Kasumi-1 (cell line): ENCODE measurements at regions not wholly inside any gene's neighbourhood (a gene's known extent, or its start where the extent isn't known, plus 50 kb on each side); places are given as distances from the start of the nearest gene placed in this dataset.
"Not testable (repeated sequence)": the region's sequence is repeated elsewhere in the genome, so short reads cannot be mapped to it uniquely, and the experiment has no call there.

Source experiments
- DNase-seq, 2 experiments: peaks; one replicate each; lab custom pipeline; 2025; lab: John Stamatoyannopoulos, UW

GRCh38 chr20:40073535-40074111, 615.4 kb downstream of the MAFB start:
- DNase-seq, result no peak

GRCh38 chr20:40072907-40073306, 616.1 kb downstream of the MAFB start:
- no peak for DNase-seq

DNA sequence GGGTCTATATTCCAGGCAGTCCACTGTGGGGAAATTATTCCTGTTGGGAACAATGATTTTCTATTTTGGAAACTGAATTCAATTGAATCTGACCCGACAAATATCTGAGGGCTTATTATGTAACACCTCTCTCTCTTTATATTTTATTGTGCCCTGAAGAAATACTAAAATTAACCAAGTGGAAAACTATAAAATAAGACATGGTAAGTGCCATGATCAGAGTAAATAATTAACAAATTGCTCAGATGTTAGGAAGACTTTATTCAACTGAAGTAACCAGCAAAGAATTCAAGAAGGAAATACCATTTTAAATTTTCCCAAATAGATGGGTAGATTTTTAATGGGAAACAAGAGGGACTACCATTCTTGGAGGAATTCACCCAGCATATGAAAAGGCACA, 632.9 kb downstream of the MAFB start:
- no peak for DNase-seq

DNA sequence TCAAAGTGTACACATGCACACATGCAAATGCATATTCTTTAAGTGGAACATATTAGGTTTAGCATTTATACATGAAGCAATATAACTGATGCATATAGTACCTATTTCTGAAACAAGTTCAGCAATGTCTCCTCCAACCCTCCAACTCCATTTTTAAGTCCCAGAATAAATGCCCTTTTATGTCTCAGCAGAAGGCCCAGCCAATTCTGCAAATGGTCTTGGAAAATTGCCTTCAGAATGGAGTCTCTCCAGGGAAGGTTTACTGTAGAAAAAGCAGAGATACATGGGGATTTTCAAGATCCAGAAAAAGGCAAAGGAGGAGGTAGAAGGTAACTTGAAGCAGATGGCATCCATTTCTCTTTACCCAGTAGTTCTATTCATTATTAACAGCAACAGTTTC, 633.3 kb downstream of the MAFB start:
- DNase-seq, result no peak

DNA sequence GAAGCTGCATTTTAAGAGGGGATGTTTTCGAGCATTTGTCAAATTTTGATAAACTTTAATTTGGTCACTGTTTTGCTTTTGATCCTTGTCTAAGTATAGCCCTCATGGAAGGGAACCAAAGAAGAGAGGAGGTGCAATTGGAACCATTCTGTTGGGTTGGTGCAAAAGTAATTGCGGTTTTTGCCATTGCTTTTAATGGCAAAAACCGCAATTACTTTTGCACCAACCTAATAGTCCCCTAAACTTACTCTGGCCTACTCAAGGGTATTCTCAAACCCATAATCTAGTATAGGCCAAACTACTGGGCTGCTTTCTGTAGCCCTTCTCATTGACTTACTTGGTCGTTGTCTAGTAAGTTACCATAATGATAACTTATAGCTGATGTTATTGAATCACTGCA, 634.7 kb downstream of the MAFB start:
- no peak for DNase-seq

DNA sequence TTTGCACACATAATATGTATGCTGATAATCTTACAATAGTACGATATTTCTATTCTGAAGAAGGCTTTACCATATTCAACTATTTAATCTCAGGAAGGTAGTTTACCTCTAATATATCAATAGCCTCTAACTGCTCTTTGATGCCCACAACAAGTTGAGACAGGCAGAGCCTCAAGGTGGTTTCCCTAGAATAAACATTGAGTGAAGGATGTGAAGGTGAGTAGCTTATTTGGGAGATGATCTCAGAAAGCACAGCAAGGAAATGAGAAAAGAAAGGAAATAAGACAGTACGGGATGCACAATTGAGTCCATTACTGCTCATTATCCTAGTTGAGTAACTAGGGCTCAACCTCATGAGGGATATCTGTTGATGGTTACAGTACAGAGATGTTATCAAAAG, 638.4 kb downstream of the MAFB start:
- DNase-seq, result no peak

- no peak for DNase-seq
Observed at GRCh38 chr20:40049854-40050253, 639.2 kb downstream of the MAFB start.

GRCh38 chr20:40046703-40047102, 642.3 kb downstream of the MAFB start:
- no peak for DNase-seq

- no peak for DNase-seq
Observed at GRCh38 chr20:40037511-40037910, 651.5 kb downstream of the MAFB start.

DNA sequence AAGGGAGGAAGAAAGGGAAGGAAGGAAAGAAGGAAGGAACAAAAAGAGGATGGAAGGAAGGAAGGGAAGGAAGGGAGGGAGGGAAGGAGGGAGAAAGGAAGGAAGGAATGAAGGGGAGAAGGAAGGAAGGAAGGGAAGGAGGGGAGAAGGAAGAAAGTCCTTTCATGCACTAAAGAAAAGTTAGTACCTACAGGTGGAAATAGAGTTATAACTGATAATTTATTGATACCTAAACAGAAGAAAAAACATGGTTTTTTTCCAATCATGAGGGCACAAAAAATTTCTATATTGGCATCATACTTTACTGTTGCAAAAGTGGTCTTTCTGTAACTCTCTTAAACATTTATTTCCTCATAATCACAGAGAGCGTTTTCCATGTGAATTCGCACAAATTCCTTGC, 659.4 kb downstream of the MAFB start:
- DNase-seq, result no peak

GRCh38 chr20:40019510-40019909, 669.5 kb downstream of the MAFB start:
- no peak for DNase-seq

GRCh38 chr20:40017765-40018164, 671.3 kb downstream of the MAFB start:
- DNase-seq, result no peak

DNA sequence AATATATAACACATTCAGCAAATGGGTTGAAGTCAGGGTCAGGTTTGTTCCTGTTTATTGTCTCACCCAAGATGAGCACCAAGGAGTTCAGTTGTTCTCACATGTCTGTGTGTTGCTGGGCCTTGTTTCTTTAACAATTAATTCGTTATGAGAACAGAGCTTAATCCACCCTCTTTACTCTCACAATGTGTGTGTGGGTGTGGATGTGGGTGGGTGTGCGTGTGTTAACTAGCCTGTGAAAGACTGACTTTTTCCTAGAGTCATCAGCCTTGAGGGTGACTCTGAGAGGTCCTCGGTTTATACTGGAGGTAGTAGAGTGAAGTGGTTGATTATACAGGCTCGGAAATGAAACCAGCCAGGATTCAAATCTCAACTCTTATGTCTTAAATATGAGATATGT, 672.1 kb downstream of the MAFB start:
- no peak for DNase-seq

- no peak for DNase-seq
Observed at GRCh38 chr20:40016392-40016791, 672.6 kb downstream of the MAFB start.

- DNase-seq, result not testable (repeated sequence)
Observed at GRCh38 chr20:40012026-40012425, 677.0 kb downstream of the MAFB start.

- no peak for DNase-seq
Observed at GRCh38 chr20:40010483-40010882, 678.6 kb downstream of the MAFB start.

GRCh38 chr20:40009542-40009941, 679.5 kb downstream of the MAFB start:
- no peak for DNase-seq

DNA sequence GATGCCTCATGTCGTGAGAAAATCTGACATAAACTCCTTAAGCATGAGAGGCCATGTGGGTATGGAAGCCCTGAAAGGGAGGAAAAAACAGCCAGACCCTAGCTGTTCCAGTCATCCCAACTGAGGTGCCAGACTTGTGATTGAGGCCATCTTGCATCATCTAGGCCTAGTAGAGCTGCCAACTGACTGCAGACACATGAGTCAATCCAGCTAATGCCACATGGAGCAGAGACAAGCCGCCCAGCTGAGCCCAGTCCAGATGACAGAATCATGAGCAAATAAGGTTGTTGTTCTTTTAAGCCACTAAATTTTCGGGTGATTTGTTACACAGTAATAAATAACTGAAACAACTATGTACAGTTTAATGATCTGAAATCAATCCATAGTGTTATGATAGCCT, 680.9 kb downstream of the MAFB start:
- no peak for DNase-seq

DNA sequence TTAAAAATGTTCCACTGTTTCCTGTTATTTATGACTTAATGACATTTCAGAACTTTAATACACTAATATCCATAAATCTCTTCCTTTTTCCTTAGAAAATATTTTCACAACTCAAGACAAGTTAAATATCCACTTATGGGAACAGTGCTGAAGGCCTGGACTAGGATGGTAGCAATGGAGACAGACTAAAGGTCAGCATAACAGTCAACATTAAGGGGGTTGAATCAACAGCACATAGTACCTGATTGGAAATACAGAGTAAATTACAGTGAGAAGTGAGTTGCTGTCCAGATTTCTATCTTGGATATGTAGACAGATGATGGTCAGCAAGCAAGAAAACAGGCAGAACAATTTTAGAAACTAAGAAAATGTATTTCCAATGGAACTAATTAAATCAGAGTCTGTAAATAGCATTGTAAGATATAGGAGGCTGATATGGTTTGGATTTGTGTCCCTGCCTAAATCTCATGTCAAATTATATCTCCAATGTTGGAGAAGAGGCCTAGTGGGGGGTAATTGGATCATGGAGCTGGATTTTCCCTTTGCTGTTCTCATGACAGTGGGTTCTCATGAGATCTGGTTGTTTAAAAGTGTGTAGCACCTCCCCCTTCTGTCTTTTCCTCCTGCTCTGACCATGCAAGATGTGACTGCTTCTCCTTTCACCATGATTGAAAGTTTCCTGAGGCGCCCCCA, 682.7 kb downstream of the MAFB start:
- DNase-seq, result no peak

DNA sequence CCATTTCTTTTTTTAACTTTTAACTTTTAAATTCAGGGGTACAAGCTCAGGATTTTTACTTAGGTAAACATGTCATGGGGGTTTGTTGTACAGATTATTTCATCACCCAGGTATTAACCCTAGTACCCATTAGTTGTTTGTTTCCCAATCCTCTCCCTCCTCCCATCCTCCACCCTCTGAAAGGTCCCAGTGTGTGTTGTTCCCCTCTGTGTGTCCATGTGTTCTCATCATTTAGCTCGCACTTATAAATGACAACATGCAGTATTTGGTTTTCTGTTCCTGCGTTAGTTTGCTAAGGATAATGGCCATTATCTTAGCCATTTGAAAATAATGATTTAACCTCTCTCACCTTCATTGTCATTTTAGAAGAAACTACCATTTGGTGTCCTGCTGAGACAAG, 684.9 kb downstream of the MAFB start:
- not testable (repeated sequence) for DNase-seq

GRCh38 chr20:39993742-39994141, 695.3 kb downstream of the MAFB start:
- no peak for DNase-seq

GRCh38 chr20:39990692-39991091, 698.3 kb downstream of the MAFB start:
- DNase-seq, result no peak

DNA sequence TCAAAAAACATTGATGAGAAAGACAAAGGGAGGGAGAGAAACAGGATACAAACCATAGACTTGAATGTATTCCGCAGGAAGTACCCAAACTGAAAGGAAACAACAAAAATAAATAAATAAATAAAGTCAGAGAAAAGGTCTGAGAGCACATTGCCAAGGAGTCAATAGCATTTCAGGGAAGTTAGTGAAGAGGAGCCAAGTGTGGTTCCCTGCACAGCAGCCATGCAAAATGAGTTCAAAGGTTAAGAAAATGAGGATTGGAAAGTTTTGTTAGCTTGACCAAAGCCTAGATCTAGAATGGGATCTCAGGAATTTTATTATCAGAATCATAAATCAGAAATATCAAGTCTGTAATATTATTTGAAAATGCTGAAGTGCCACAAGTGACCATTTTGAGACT, 700.0 kb downstream of the MAFB start:
- no peak for DNase-seq
